ENCODE measurements at regions not wholly inside any gene's neighbourhood (a gene's known extent, or its start where the extent isn't known, plus 50 kb on each side); places are given as distances from the start of the nearest gene placed in this dataset.

DNA sequence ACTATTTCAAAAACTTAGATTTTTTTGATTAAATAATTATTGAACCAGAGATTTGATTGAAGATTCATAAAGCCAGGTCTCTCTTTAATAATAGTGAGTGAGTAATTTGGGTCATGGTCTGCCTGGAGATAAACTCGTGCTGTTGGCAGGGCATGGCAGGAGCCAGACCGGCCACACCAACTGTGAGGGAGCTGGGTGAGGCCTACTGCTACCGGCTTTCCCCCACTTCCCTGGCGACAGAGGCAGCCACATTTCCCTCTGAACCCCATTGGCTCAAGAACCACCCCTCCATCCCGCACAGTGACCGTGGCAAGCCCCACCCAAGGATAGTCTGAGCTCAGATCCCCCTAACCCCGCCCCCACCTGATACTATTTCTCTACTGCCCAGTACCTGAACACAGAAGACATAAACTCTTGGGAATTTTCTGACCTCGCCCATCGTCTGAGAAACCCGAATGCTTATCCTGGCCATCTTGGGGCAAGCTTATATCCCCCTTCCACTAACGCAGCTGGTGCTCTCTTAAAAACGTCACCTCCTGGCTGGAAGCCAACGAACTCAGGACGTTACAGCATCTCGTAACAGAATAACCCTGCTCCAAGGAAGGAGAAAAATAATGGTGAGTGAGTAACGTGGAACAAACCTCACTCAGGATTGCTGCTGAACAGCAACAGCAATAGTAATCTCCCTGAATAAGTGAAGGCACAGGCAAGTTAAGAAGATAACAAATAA lies 627.6 kb upstream of the PCDH9 start:
- no peak for DNase-seq

DNA sequence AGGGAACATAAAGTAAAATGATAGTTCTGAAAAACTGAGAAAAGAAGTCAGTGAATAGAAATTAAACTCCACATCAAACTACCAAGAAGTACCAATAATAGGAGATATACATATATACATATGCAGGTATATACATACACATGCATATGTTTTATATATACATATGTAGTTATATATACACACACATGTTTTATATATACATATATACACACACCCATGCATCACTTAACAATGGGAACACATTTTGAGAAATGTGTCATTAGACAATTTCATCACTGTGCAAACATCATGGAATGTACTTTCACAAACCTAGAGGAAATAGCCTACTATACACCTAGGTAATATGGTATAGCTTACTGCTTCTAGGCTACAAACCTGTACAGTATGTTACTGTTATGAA lies 626.8 kb upstream of the PCDH9 start:
- DNase-seq, result no peak

DNA sequence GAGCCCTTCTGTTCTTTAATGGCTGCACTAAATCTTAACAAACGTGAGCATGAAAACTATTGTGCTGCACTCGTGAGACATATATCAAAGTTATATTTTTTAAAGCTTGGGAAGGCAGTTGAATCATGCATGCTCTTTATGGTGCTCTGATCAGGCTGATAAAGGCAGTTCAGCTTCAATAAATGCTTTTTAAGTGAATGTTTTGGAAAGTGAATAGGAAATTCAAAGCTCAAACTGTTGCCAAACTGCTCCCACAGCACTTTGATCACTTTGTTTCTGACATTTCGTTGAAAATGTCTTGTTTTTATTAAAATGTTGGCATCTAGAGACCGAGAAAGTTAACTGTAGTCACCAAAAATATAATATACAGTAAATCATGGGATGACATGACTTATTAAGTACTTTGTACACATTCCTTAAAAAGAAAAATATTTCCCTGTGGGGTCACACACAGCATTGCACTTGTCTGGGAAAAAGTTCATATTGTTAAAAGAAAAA lies 625.7 kb upstream of the PCDH9 start:
- DNase-seq, result no peak

- no peak for DNase-seq
Observed at GRCh38 chr13:67854990-67855389, 624.9 kb upstream of the PCDH9 start.

- no peak for DNase-seq
Observed at GRCh38 chr13:67844574-67844973, 614.4 kb upstream of the PCDH9 start.

GRCh38 chr13:67841071-67841470 lies 610.9 kb upstream of the PCDH9 start:
- DNase-seq, result no peak

GRCh38 chr13:67833564-67833963 lies 603.4 kb upstream of the PCDH9 start:
- no peak for DNase-seq

GRCh38 chr13:67829641-67830040 lies 599.5 kb upstream of the PCDH9 start:
- no peak for DNase-seq

GRCh38 chr13:67827992-67828391 lies 597.9 kb upstream of the PCDH9 start:
- no peak for DNase-seq

- no peak for DNase-seq
Observed at GRCh38 chr13:67821606-67822005, 591.5 kb upstream of the PCDH9 start.

- DNase-seq, result no peak
Observed at GRCh38 chr13:67806796-67807195, 576.7 kb upstream of the PCDH9 start.

DNA sequence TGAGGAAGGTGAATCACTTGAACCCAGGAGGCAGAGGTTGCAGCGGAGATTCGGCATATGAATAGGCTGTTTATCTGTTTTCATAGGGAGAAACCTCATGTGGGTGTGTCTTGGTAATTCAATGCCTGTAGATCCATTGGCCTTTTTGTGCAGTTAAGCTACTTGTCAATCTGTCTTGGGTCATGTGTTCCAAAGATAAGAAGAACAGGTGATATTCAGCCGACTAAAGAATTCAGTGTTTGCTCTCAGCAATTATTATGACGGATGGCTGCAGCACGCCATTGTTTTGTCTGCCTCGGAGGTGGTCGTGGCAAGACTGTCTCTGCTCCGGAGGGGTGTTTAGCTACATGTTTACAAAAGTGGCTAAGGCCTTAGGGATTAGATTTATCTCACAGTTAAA lies 573.0 kb upstream of the PCDH9 start:
- no peak for DNase-seq

GRCh38 chr13:67792151-67792676 lies 562.1 kb upstream of the PCDH9 start:
- no peak for DNase-seq

DNA sequence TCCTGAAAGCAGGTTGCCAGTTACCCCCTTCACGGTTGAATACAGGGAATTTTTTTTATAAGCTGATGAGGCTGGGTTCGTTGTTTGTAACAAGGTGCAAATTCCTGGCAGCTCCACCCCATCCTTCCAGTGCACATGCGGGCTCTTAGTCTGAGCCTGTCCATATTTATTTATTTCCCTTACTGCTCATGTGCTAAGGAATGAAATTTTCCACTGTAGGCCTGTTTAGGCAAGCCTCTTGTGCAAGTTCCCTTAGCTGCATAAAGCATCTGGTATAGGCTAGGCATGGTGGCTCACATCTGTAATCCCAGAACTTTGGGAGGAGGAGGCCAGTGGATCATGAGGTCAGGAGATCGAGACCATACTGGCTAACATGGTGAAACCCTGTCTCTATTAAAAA lies 560.9 kb upstream of the PCDH9 start:
- DNase-seq, result no peak

GRCh38 chr13:67776151-67776550 lies 546.0 kb upstream of the PCDH9 start:
- no peak for DNase-seq

DNA sequence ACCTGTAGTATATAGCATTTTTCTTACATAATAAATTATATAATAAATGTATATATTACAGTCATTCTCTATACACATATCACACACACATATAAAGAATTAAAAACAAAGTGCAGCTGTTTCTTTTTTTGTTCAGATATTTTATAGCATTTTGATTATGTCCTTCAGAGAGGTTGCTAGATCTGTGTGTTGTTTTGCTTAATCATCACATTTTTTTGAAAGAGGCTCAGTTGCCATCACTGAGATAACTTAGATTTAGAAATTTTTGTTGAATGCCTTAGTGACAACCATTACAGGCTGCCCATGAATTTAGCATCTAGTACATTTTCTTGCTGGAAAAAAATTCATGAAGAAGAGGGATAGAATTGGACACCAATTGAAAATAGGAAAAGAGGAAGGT lies 545.2 kb upstream of the PCDH9 start:
- DNase-seq, result no peak

GRCh38 chr13:67772807-67773453 lies 542.8 kb upstream of the PCDH9 start:
- no peak for DNase-seq

DNA sequence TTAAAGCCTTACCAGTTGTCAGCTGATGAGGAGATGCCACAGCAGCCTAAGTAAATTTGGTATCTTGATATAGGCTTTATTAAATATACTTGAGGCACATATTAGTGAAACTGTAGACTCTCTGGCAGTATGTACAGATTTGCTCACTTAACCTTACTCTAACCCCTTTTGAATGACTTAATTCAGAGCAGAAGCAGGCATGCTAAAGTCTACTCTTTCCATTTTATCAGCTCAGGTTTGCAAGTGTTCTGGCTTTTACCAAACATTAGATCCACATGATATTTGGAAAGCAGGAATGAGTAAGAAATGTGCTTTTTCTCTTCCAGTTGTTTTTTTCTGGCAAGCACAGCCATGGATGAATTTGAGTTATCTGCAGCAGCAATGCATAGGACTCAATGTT lies 541.0 kb upstream of the PCDH9 start:
- no peak for DNase-seq

GRCh38 chr13:67769987-67770341 lies 539.8 kb upstream of the PCDH9 start:
- DNase-seq, result no peak

DNA sequence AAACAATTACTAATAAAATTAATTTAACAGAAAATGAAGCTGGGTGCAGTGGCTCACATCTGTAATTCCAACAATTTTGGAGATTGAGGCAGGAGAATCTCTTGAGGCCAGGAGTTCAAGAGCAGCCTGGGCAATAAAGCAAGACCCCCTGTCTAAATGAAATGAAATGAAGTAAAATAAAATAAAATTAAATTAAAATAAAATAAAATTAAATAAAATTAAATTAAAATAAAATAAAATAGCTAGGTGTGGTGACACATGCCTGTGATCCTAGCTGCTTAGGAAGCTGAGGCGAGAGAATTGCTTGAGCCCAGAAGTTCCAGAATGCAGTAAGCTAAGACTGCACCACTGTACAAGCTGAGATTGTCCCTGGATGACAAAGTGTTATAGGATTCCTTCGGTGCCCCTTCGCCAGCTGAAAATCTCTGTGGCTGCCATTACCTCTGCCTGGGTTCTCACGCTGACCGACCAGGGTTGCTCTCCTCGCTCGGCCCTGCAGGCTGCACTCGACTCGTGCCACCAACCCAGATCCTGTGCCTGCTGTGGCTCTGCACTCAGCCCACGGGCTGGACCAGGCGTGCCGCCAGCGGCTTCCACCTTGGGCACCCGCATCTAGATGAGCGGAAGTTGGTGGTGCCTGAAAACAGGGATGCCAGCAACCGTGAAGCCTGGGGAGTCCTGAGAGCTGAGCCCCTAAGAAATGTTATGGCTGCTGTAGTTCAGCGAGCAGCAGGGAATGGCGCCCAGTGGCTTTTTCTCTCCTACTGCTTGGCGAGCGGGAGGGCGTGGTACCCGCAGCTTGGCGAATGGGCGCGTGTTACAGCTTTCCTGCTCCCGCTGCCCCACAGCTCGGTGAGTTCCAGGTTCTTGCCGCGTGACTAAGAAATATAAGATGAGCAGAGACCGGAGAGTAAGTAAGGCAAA lies 539.2 kb upstream of the PCDH9 start:
- no peak for DNase-seq

DNA sequence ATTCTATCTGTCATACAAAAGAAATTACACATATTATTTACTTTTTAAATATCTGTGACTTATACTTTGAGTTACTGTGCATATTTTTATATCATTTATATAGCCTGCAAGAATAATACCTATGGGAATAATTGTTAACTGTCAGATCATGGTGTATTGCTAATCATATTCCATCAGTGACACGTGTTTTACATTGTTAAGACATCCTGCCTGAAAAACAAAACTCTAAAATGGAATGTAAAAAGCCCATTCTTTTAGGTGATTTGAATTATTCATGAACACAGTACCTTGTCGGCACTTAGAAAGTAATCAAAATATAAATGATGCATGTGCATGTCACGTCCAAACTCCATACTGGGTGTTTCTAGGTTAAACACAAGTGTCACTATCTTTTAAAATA lies 533.8 kb upstream of the PCDH9 start:
- DNase-seq, result no peak

DNA sequence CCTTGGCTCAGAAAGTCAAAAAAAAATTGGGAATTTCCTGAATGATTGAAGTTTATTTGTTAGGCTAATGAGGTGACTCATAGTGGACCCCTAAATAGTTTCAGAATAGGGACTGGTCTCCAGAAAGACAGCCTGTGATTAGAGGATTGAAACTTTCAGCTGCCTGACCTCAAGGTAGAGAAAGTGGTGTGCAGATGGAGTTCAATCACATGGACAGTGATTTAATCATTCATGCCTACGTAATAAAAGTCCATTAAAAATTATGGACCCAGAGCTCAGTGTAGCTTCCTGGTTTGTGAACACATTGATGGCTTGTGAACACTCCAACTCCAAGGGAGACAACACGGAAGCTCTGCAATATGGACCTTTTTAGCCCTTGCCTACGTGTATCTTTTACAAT lies 533.2 kb upstream of the PCDH9 start:
- no peak for DNase-seq

- DNase-seq, result no peak
Observed at GRCh38 chr13:67758975-67759374, 528.8 kb upstream of the PCDH9 start.

All from CD4-positive, alpha-beta T cell treated with Interferon alpha-2 for 1 hour (primary cell).